ENCODE measurements at regions not wholly inside any gene's neighbourhood (a gene's known extent, or its start where the extent isn't known, plus 50 kb on each side); places are given as distances from the start of the nearest gene placed in this dataset.

- Histone ChIP-seq H3F3A (ENCODE audit: low read depth) (peaks cover 18% of the 10 kb centered on the region), H3K79me2 (ENCODE audit: low read depth) (no peaks in the 10 kb centered on the region), H3K9ac (no peak overlapping the region), H3K9me3 (ENCODE audit: low read depth) (no peaks in the 10 kb centered on the region), H3K4me1 (peaks cover 36% of the 10 kb centered on the region), H3K36me3 (no peaks in the 10 kb centered on the region), H4K20me1 (ENCODE audit: low read depth) (no peaks in the 10 kb centered on the region), H3K27me3 (no peaks in the 10 kb centered on the region), H3K4me3 (no peak overlapping the region), H3K4me2 (no peak overlapping the region), H2AFZ (replicated peaks) (no peak overlapping the region), H3K27ac (no peak overlapping the region)
- no peak overlapping the region for H3K27ac Mint-ChIP-seq
- TF ChIP-seq CTCF (IDR thresholded peaks at IDR 0.05) (no peak), EZH2 (IDR thresholded peaks at IDR 0.05) (no peak), EZH2phosphoT487 (IDR thresholded peaks at IDR 0.05) (no peak)
- H3K4me3 Mint-ChIP-seq = no peak overlapping the region
- no peak for DNase-seq (ENCODE audit: low spot score)
- peaks cover 61% of the 10 kb centered on the region for H3K4me1 Mint-ChIP-seq
- no peaks in the 10 kb centered on the region for H3K36me3 Mint-ChIP-seq
- peaks cover 19% of the 10 kb centered on the region for H3K27me3 Mint-ChIP-seq (ENCODE audit: insufficient read depth, low read depth)
- peaks cover 5% of the 10 kb centered on the region for H3K9me3 Mint-ChIP-seq
Observed at GRCh38 chr22:44591146-44591790, 93.2 kb upstream of the RTL6 start.

- H4K20me1 ChIP-seq (ENCODE audit: low read depth) = no peaks in the 10 kb centered on the region
- peaks cover 58% of the 10 kb centered on the region for H3K4me1 Mint-ChIP-seq
- H3K4me3 ChIP-seq = no peak overlapping the region
- peaks cover 5% of the 10 kb centered on the region for H3K9me3 Mint-ChIP-seq
- no peak overlapping the region for H3K27ac Mint-ChIP-seq
- TF ChIP-seq EZH2 (IDR thresholded peaks at IDR 0.05) (no peak), CTCF (IDR thresholded peaks at IDR 0.05) (no peak), EZH2phosphoT487 (IDR thresholded peaks at IDR 0.05) (no peak)
- no peaks in the 10 kb centered on the region for H3K79me2 ChIP-seq (ENCODE audit: low read depth)
- H3F3A ChIP-seq (ENCODE audit: low read depth) = peaks cover 12% of the 10 kb centered on the region
- no peak overlapping the region for H3K9ac ChIP-seq
- no peaks in the 10 kb centered on the region for H3K27me3 ChIP-seq
- H3K36me3 ChIP-seq = no peaks in the 10 kb centered on the region
- H3K4me1 ChIP-seq = peaks cover 27% of the 10 kb centered on the region
- no peak overlapping the region for H2AFZ ChIP-seq (replicated peaks)
- no peak for DNase-seq (ENCODE audit: low spot score)
- peaks cover 19% of the 10 kb centered on the region for H3K27me3 Mint-ChIP-seq (ENCODE audit: insufficient read depth, low read depth)
- H3K36me3 Mint-ChIP-seq = no peaks in the 10 kb centered on the region
- H3K4me2 ChIP-seq = no peak overlapping the region
- no peak overlapping the region for H3K27ac ChIP-seq
- H3K4me3 Mint-ChIP-seq = no peak overlapping the region
- H3K9me3 ChIP-seq (ENCODE audit: low read depth) = no peaks in the 10 kb centered on the region
Observed at GRCh38 chr22:44590291-44590690, 92.3 kb upstream of the RTL6 start.

- TF ChIP-seq EZH2 (IDR thresholded peaks at IDR 0.05) (no peak), EZH2phosphoT487 (IDR thresholded peaks at IDR 0.05) (no peak), CTCF (IDR thresholded peaks at IDR 0.05) (no peak)
- Histone ChIP-seq H3K27me3 (no peaks in the 10 kb centered on the region), H3K27ac (no peak overlapping the region), H3K9ac (no peak overlapping the region), H3K4me2 (no peak overlapping the region), H3K4me1 (peaks cover 22% of the 10 kb centered on the region), H2AFZ (replicated peaks) (no peak overlapping the region), H3K79me2 (ENCODE audit: low read depth) (no peaks in the 10 kb centered on the region), H4K20me1 (ENCODE audit: low read depth) (no peaks in the 10 kb centered on the region), H3K4me3 (no peak overlapping the region), H3F3A (ENCODE audit: low read depth) (peaks cover 10% of the 10 kb centered on the region), H3K9me3 (ENCODE audit: low read depth) (no peaks in the 10 kb centered on the region), H3K36me3 (no peaks in the 10 kb centered on the region)
- no peaks in the 10 kb centered on the region for H3K36me3 Mint-ChIP-seq
- H3K27me3 Mint-ChIP-seq (ENCODE audit: insufficient read depth, low read depth) = peaks cover 16% of the 10 kb centered on the region
- peaks cover 53% of the 10 kb centered on the region for H3K4me1 Mint-ChIP-seq
- H3K27ac Mint-ChIP-seq = no peak overlapping the region
- no peak for DNase-seq (ENCODE audit: low spot score)
- H3K4me3 Mint-ChIP-seq = no peak overlapping the region
- H3K9me3 Mint-ChIP-seq = peaks cover 5% of the 10 kb centered on the region
Observed at GRCh38 chr22:44589831-44590230, 91.8 kb upstream of the RTL6 start.
